PFSK-1 (cell line): ENCODE measurements at regions not wholly inside any gene's neighbourhood (a gene's known extent, or its start where the extent isn't known, plus 50 kb on each side); places are given as distances from the start of the nearest gene placed in this dataset.

Experiments used
- FOXP2 ChIP-seq: optimal IDR thresholded peaks from 2 replicates; pipeline ENCODE3; 2011; ENCODE audit warnings: borderline replicate concordance, control low read depth, inconsistent platforms; ENCODE audit not compliant: insufficient read depth; ENCODE audit errors: extremely low read length, extremely low read depth
- POLR2AphosphoS5 ChIP-seq: IDR thresholded peaks from 2 replicates; pipeline ENCODE4 v1.6.1; 2012; ENCODE audit warnings: low read depth, mild to moderate bottlenecking, control low read depth, low read length, moderate library complexity
- SIN3A ChIP-seq: IDR thresholded peaks from 2 replicates; pipeline ENCODE4 v1.6.1; 2012; ENCODE audit warnings: mild to moderate bottlenecking, low read length, moderate library complexity, borderline replicate concordance; ENCODE audit not compliant: insufficient read depth
- TAF1 ChIP-seq: IDR thresholded peaks from 2 replicates; pipeline ENCODE4 v1.6.1; 2012; ENCODE audit warnings: low read length, control low read depth, borderline replicate concordance; ENCODE audit not compliant: insufficient read depth
- TF ChIP-seq, protein P1 (sequence below), 2 experiments: IDR thresholded peaks; 2 replicates each; pipeline versions ENCODE4 v1.6.1 to v1.8.0; 2011 to 2012; ENCODE audit warnings: low read depth in 2 of 2, low read length in 2 of 2, control low read depth in 1 of 2, inconsistent platforms in 1 of 2, mild to moderate bottlenecking in 1 of 2, moderate library complexity in 1 of 2; ENCODE audit not compliant: insufficient read depth in 1 of 2

DNA sequence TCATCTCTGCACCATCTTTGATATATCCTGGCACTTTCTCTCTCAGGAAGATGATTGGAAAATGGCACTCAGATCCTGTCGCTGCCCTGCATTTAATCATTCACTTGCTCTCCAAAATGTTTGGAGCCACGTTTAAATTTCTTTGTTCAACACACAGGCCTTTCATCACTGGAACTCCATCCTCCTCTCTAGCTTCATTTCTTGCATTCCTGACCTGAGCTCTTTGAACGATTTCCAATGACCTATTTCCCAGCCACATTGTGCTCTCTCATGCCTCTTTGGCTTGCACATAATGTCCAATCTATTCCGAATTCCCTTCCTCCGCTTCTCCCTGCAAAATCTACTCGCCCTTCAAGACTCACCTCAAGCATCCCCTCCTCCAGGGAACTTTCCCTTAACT, 287.4 kb upstream of the NBEA start:
- TF ChIP-seq POLR2AphosphoS5 (no peak), FOXP2 (no peak), SIN3A (no peak), TAF1 (no peak)
- TF ChIP-seq, protein P1, sequence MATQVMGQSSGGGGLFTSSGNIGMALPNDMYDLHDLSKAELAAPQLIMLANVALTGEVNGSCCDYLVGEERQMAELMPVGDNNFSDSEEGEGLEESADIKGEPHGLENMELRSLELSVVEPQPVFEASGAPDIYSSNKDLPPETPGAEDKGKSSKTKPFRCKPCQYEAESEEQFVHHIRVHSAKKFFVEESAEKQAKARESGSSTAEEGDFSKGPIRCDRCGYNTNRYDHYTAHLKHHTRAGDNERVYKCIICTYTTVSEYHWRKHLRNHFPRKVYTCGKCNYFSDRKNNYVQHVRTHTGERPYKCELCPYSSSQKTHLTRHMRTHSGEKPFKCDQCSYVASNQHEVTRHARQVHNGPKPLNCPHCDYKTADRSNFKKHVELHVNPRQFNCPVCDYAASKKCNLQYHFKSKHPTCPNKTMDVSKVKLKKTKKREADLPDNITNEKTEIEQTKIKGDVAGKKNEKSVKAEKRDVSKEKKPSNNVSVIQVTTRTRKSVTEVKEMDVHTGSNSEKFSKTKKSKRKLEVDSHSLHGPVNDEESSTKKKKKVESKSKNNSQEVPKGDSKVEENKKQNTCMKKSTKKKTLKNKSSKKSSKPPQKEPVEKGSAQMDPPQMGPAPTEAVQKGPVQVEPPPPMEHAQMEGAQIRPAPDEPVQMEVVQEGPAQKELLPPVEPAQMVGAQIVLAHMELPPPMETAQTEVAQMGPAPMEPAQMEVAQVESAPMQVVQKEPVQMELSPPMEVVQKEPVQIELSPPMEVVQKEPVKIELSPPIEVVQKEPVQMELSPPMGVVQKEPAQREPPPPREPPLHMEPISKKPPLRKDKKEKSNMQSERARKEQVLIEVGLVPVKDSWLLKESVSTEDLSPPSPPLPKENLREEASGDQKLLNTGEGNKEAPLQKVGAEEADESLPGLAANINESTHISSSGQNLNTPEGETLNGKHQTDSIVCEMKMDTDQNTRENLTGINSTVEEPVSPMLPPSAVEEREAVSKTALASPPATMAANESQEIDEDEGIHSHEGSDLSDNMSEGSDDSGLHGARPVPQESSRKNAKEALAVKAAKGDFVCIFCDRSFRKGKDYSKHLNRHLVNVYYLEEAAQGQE (IDR thresholded peaks at IDR 0.05; ENCODE audit: insufficient read depth in 1 of 2, low read depth in 2 of 2, low read length in 2 of 2) = no peak

DNA sequence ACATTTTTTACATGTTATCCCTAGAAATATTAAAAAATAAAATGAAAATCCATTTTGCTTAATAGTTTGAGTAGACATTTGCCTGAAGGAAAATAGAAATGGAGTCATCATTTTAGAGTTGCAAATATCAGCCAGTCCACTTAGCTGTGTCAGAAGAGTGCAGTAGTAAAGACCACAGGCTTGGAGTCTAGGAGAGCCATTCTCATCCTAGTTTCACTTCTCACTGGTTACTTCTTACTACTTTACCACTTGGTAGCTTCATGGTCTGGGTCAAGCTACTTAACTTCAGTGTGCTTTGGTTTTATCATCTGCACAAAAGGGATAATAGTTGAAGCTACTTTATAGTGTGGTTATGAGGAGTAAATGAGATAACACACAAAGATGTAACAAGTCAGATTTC, 286.5 kb upstream of the NBEA start:
- TF ChIP-seq SIN3A (no peak), POLR2AphosphoS5 (no peak), FOXP2 (no peak), TAF1 (no peak)
- TF ChIP-seq, protein P1 (IDR thresholded peaks at IDR 0.05; ENCODE audit: insufficient read depth in 1 of 2, low read depth in 2 of 2, low read length in 2 of 2) = no peak

DNA sequence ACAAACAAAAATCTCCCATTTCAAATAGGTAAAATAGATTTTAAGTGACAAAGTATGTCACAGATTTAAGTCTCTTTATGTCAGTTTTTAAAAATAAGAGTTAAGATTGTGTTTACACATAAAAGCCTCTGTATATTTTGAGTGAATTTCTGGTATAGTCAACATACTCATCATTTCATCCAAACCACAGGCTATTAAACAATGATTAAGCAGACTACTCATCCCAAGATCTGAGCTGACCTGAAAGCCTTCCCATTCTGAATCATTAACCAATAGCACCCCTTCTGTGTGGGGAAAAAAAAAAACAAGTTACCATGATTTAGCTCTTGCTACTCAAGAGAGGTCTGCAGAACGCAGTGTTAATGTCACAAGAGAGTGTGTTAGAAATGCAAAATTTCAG, 284.4 kb upstream of the NBEA start:
- TF ChIP-seq TAF1 (no peak), POLR2AphosphoS5 (no peak), FOXP2 (no peak), SIN3A (no peak)
- TF ChIP-seq, protein P1 (IDR thresholded peaks at IDR 0.05; ENCODE audit: insufficient read depth in 1 of 2, low read depth in 2 of 2, low read length in 2 of 2) = no peak

DNA sequence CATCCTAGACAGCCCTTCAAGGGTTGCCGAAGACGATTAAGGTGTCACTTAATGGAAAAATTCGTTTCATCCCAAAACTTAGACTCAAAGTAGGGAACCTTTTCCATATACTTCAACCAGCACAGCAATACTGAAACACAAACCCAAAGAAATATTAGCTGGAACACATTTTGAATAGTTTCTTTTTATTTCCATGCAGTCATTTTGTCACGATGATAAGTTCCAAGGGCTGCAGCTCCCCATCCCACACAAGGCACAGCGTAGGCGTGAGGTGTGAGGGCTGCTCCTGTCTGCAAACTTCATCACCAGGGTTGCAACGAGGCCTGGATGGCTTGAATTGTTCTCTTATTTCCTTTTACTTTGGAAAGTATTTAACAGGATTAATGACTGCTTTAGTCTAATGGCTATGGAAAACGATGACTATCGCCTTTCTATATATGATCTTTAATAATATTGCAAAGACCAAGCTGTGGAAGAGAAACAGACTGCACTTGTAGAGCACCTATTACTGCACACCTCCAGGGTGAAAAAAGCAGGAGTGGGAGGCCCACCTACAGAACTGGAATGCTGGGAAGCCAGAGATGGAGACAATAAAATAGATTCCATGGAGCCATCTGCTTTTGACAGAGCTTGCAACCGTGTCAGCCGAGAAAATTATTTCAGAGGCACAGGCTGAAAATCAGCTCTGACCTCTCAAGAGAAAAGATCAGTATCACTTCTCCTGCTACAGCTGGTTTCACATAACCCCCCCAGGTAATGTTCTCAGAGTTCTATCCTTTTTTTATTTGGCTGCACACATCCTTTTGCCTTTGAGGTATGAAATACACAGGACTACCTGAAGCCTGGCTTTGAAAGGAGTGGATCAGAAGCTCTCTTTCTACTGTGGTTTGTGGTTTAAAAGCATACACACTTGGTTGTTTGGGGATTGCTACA, 274.5 kb upstream of the NBEA start:
- no peak for TF ChIP-seq SIN3A

DNA sequence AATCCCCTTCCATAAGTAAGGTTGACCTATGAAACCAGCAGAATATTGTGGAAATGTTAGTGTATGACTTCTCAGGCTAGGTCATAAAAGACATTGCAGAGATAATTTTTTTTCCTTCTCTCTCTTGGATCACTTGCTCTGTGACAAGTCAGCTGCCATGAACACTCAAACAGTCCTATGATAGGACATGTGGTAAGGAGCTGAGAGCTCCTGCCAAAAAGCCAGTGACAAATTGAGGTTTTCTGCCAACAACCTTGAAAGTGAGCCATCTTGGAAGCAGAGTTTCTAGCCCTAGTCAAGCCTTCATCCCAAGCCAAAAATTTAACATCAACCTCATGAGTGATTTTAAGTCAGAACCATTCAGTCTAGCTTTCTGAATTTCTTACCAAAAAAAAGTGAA, 270.9 kb upstream of the NBEA start:
- no peak for TF ChIP-seq POLR2AphosphoS5

DNA sequence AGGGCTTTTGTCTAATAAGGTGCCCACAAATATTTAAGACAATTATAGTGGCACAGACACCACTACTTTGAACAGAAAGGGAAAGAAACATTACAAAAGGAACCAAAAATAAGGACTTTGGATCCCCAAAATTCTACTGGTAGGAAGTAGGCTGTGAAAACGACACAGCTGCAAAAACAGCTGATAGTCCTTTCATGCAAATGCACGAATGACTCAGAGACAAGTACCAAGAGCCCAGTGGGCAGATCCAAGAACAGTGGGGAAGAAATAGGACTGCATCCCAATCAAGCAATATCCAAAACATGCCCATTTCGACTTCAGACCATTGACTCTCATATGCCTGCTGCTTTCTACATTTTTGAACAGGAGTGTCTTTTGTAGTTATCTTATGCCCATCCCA, 269.4 kb upstream of the NBEA start:
- no peak for TF ChIP-seq FOXP2
- TF ChIP-seq POLR2AphosphoS5 = no peak
- TF ChIP-seq TAF1 = no peak
- TF ChIP-seq SIN3A = no peak
- TF ChIP-seq, protein P1 (IDR thresholded peaks at IDR 0.05; ENCODE audit: insufficient read depth in 1 of 2, low read depth in 2 of 2, low read length in 2 of 2) = no peak
